ENCODE measurements at regions not wholly inside any gene's neighbourhood (a gene's known extent, or its start where the extent isn't known, plus 50 kb on each side); places are given as distances from the start of the nearest gene placed in this dataset.
"Not testable (repeated sequence)": the region's sequence is repeated elsewhere in the genome, so short reads cannot be mapped to it uniquely, and the experiment has no call there.

DNA sequence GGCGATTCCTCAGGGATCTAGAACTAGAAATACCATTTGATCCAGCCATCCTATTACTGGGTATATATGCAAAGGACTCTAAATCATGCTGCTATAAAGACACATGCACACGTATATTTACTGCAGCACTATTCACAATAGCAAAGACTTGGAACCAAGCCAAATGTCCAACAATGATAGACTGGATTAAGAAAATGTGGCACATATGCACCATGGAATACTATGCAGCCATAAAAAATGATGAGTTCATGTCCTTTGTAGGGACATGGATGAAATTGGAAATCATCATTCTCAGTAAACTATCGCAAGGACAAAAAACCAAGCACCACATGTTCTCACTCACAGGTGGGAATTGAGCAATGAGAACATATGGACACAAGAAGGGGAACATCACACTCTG, 93.1 kb upstream of the NT5E start:
- DNase-seq, result not testable (repeated sequence)

GRCh38 chr6:85355816-85356215, 94.1 kb upstream of the NT5E start:
- DNase-seq, result no peak

DNA sequence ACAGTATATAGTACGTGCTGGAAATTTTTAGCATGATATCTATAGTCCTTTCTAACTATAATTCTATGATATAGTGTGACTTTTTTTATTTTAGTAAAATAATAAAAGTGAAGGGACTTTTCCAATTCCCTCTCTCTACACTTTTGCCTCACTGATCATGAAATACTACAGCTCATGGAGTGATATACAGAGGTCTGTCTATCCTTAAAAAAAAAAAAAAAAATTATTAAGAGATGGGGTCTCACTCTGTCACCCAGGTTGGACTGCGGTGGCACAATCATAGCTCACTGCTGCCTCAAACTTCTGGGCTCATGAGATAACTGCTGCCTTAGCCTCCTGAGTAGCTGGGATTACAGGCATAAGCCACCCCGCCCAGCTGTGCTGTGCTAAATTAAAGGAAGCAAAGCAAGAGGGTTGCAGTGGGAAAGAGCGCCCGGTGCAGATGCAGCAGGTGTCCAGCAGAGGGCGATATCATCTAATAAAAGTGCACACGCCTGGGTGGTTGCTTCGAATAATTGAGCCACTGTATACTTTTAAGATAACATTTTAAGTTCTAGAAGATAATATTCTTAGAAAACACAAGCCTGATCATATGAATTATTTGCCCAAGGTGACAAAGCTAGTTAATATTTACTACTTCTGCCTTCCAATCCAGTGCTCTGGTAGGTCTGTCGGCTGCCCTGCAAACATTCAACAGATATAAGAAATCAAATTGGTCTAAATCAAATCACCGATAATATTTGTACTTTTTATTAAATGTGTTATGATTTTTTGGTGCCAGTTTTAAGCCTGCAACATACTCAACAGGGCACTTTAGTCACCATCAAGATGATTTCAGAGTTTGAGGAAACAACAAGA, 94.9 kb upstream of the NT5E start:
- DNase-seq, result peak; percentile 71

DNA sequence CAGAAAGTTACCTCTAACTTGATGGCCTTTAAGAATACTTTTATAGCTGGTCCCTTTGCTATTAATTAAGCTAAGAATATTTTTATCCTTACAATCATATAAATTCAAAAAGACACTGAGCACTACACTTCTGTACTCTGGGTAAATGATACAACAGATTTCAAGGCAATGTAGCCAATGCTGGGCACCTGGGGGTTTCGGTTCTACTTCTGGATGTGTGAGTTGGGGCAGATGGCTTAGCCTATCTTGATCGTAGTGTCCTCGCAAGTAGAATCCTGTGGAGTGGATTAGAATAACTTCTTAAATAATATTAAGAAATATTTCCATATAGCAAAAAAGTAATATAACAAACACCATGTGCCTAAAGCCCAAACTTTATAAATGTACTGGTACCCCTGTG, 96.9 kb upstream of the NT5E start:
- DNase-seq, result no peak

DNA sequence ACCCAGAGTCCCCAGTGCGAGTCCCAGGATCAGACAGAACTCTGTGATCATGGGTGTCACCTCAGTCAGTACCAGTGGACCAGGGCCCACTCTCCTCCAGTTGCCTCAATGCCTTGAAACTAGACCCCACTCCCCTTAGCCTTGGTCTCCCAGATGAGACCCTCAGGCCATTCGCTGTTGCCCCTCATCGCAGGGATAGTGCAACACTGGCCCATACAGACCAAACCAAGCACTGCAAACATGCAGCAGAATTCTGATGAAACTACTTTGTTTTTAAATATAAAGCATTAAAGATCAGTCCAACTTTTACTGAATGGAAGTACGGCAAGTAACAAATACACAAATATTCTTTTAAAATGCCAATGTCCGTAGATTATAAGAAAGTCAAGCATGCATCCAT, 101.2 kb upstream of the NT5E start:
- DNase-seq, result no peak

DNA sequence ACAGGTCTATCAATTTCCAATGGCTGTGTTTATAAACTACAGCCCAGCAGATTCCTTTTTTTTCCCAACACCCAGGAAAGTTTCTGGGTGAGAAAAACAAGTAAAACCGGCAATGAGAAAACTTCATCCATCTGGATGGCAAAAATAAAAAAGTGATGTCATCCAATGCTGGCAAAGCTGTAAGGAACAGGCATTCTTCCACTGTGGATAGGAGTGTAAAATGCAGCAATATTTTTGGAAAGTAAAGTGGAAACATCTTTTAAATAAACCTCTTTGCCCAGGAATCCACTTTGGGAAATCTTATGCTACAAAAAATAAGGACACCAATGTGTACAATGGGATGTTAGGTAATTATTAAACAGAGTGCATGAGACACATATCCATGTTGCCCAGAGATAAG, 102.1 kb upstream of the NT5E start:
- no peak for DNase-seq

DNA sequence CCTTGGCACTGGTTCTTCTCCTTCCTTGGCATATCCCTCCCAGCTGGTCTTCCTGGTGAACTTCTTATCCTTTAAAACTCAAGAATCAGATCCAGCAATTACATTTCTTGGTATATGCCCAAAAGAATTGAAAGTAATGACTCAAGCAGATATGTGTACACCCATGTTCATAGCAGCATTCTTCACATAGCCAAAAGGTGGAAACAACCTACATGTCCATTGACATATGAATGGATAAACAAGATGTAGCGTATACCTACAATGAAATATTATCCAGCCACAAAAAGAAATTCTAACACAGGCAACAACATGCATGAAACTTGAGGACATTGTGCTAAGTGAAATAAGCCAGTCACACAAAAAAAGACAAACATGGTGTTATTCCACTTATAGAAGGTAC, 103.7 kb upstream of the NT5E start:
- no peak for DNase-seq

GRCh38 chr6:85344996-85345395, 104.9 kb upstream of the NT5E start:
- DNase-seq, result no peak

- no peak for DNase-seq
Measured at GRCh38 chr6:85343428-85343827, 106.5 kb upstream of the NT5E start.

GRCh38 chr6:85329196-85329595, 120.7 kb upstream of the NT5E start:
- DNase-seq, result no peak

DNA sequence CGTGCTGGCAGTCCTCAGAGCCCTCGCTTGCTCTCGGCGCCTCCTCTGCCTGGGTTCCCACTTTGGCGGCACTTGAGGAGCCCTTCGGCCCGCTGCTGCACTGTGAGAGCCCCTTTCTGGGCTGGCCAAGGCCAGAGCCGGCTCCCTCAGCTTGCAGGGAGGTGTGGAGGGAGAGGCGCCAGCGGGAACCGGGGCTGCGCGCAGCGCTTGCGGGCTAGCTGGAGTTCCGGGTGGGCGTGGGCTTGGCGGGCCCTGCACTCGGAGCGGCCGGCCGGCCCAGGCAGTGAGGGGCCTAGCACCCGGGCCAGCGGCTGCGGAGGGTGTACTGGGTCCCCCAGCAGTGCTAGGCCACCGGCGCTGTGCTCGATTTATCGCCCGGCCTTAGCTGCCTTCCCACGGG, 124.1 kb upstream of the NT5E start:
- DNase-seq, result not testable (repeated sequence)

GRCh38 chr6:85323435-85324040, 126.3 kb upstream of the NT5E start:
- peak; percentile 77 for DNase-seq

GRCh38 chr6:85322446-85323105, 127.3 kb upstream of the NT5E start:
- no peak for DNase-seq

DNA sequence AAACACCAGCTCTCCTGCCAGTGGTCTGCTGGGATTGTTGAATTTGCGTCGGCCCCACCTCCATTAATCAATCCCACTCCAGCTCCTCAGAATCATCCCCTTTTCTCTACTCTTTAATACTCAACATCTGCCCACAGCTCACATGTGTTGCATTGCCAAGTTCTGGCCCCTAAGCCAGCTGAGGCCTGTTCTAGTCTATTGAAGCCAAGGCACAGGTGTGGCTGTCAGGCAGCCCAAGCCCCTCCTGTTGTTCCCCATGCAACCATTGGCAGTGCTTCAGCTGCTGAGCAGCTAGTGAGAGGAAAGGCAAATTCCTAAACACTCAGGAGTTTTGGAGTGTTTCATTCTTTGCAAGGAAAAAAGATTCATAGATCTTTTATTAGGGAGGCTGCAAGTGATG, 128.0 kb upstream of the NT5E start:
- peak; percentile 14 for DNase-seq

DNA sequence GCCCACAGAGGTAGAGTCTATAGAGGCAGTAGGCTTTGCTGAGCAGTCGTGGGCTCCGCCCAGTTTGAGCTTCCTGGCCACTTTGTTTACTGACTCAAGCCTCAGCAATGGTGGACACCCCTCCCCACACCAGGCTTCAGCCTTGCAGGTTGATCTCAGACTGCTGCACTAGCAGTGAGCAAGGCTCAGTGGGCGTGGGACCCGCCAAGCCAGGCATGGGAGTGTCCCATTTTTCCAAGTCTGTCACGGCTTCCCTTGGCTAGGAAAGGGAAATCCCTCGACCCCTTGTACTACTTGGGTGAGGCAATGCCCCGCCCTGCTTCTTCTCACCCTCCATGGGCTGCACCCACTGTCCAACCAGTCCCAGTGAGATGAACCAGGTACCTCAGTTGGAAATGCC, 135.3 kb upstream of the NT5E start:
- DNase-seq, result no peak

DNA sequence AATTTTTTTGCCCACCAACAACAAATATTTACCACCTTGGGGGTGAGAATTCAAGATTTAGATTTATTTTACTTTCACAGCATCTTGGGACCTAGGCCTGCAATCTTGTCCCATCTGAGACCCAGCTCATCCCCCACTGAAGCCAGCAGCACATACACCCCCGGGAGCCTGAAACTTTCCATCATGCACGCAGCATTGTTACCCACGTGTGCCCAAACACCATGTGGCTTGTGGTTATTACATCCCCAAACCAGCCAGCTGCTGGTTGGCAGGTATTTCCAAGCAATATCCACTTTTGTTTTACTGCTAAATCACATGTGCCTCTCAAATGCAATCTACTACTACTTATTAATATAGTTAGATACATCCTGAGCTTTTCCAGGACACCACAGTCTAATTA, 149.3 kb upstream of the NT5E start:
- DNase-seq, result no peak

DNA sequence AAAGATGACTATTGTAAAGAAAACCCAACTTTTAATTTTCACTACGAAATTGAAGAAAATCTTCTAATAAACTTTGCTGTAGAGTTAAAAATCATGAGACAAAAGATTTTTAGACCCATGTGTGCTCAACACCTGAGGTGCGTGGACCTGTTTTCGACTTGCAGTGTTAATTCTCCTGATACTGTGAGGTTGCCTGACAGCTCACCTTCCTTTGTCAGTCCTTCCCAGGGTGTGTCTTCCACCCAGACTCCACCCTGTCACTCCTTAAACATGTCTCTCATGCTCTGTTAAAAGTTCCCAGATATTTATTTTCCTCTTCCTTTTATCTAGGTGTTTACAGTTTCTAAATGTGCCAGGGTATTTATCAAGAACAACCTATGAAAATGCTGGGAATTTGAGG, 151.3 kb upstream of the NT5E start:
- DNase-seq, result no peak

DNA sequence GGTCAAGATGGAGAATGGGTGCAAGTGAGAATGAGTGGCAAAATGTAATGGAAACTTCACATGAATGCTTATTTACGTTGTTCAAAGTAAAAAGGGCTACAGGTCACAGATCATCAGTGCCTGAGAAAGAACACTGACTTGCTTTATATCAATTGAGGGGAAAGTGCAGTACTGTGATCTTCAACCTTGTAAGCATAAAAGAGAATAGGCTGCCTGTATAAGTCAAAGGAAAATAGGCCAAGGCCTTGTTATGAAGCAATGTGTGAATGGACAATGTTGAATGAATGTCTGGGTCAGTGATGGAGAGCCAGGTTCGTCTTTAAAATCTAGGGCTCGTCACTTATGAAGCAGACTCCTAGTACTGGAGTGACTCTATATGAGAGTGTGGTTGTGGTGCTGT, 158.6 kb upstream of the NT5E start:
- DNase-seq, result no peak

DNA sequence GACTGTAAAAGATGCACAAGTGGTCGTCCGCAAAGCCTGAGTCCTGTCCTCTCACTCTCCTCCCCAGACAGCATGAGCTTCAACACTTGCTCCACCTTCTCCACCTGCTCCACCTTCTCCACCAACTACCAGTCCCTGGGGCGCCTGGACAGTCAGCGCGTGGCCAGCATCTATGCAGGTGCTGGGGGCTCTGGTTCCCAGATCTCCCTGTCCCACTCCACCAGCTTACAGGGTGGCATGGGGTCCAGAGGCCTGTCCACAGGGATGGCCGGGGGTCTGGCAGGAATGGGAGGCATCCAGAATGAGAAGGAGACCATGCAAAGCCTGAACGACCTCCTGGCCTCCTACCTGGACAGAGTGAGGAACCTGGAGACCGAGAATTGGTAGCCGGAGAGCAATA, 162.2 kb upstream of the NT5E start:
- DNase-seq, result no peak

- no peak for DNase-seq
Measured at GRCh38 chr6:85287158-85287557, 162.7 kb upstream of the NT5E start.

DNA sequence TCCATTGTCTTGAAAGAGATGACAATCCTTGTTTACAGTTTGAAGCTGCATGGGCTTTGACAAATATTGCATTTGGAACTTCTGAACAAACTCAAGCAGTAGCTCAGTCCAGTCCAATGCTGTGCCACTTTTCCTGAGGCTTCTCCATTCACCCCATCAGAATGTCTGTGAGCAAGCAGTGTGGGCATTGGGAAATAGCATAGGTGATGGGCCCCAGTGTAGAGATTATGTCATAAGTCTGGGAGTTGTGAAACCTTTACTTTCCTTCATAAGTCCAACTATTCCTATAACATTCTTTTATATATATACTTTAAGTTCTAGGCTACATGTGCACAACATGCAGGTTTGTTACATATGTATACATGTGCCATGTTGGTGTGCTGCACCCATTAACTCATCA, 163.4 kb upstream of the NT5E start:
- peak; percentile 8 for DNase-seq

GRCh38 chr6:85285934-85286333, 163.9 kb upstream of the NT5E start:
- DNase-seq, result no peak

- no peak for DNase-seq
Measured at GRCh38 chr6:85285114-85285513, 164.8 kb upstream of the NT5E start.

GRCh38 chr6:85283436-85283835, 166.4 kb upstream of the NT5E start:
- DNase-seq, result no peak

Measured in fibroblast of upper back skin (primary cell).